H9 (cell line): ENCODE measurements at regions not wholly inside any gene's neighbourhood (a gene's known extent, or its start where the extent isn't known, plus 50 kb on each side); places are given as distances from the start of the nearest gene placed in this dataset.

ENCODE experiments used
- DNase-seq: peaks from one replicate; pipeline ENCODE4 v3.0.0-alpha.2; 2017
- H2AFZ ChIP-seq: one replicate; pipeline ENCODE4 v1.6.1; 2013; ENCODE audit warnings: mild to moderate bottlenecking, low read length, control low read depth, moderate library complexity
- H2AK5ac ChIP-seq: 2 replicates; pipeline ENCODE4 v1.6.1; 2013; ENCODE audit warnings: low read length, control low read depth, mixed read lengths; ENCODE audit not compliant: insufficient read length
- H2BK120ac ChIP-seq: one replicate; pipeline ENCODE4 v1.6.1; 2013; ENCODE audit warnings: low read depth, mild to moderate bottlenecking, low read length, control low read depth, inconsistent platforms; ENCODE audit not compliant: poor library complexity, severe bottlenecking
- H2BK12ac ChIP-seq: 2 replicates; pipeline ENCODE4 v1.6.1; 2013; ENCODE audit warnings: low read length, control low read depth, mixed read lengths, low read depth; ENCODE audit not compliant: insufficient read length
- H2BK15ac ChIP-seq: 2 replicates; pipeline ENCODE4 v1.6.1; 2013; ENCODE audit warnings: low read depth, low read length, control low read depth
- H2BK20ac ChIP-seq: one replicate; pipeline ENCODE4 v1.6.1; 2013; ENCODE audit warnings: low read depth, mild to moderate bottlenecking, low read length, control low read depth, inconsistent platforms; ENCODE audit not compliant: poor library complexity, severe bottlenecking
- H2BK5ac ChIP-seq: 2 replicates; pipeline ENCODE4 v1.6.1; 2013; ENCODE audit warnings: low read length, control low read depth, mixed read lengths; ENCODE audit not compliant: insufficient read length
- H3K14ac ChIP-seq: 2 replicates; pipeline ENCODE4 v1.6.1; 2013; ENCODE audit warnings: low read length, control low read depth; ENCODE audit not compliant: insufficient read depth
- H3K18ac ChIP-seq: 2 replicates; pipeline ENCODE4 v1.6.1; 2013; ENCODE audit warnings: low read depth, mild to moderate bottlenecking, mixed read lengths, low read length, control low read depth; ENCODE audit not compliant: insufficient read length
- H3K23ac ChIP-seq: 2 replicates; pipeline ENCODE4 v1.6.1; 2013; ENCODE audit warnings: low read length, control low read depth, mixed read lengths, low read depth; ENCODE audit not compliant: insufficient read length
- H3K23me2 ChIP-seq: 2 replicates; pipeline ENCODE4 v1.6.1; 2013; ENCODE audit warnings: low read depth, mild to moderate bottlenecking, mixed read lengths, low read length, control low read depth; ENCODE audit not compliant: insufficient read length, poor library complexity, severe bottlenecking
- H3K27ac ChIP-seq: 2 replicates; pipeline ENCODE4 v1.5.1; 2013; ENCODE audit warnings: low read length, control low read depth, mixed read lengths, low read depth; ENCODE audit not compliant: insufficient read length
- H3K27me3 ChIP-seq: 2 replicates; pipeline ENCODE4 v1.6.1; 2013; ENCODE audit warnings: low read length, control low read depth, inconsistent platforms; ENCODE audit not compliant: insufficient read depth
- H3K4ac ChIP-seq: 2 replicates; pipeline ENCODE4 v1.6.1; 2013; ENCODE audit warnings: low read depth, mild to moderate bottlenecking, control low read depth, inconsistent platforms, low read length, moderate library complexity
- H3K4me1 ChIP-seq: 2 replicates; pipeline ENCODE4 v1.6.1; 2013; ENCODE audit warnings: low read length, control low read depth, inconsistent platforms; ENCODE audit not compliant: insufficient read depth
- H3K4me2 ChIP-seq: 2 replicates; pipeline ENCODE4 v1.6.1; 2013; ENCODE audit warnings: low read length, control low read depth, mixed read lengths; ENCODE audit not compliant: insufficient read length, insufficient read depth
- H3K56ac ChIP-seq: 2 replicates; pipeline ENCODE4 v1.6.1; 2013; ENCODE audit warnings: low read depth, mild to moderate bottlenecking, mixed read lengths, low read length, control low read depth; ENCODE audit not compliant: insufficient read length
- H3K79me1 ChIP-seq: 2 replicates; pipeline ENCODE4 v1.6.1; 2013; ENCODE audit warnings: low read depth, mild to moderate bottlenecking, moderate library complexity, low read length, control low read depth, inconsistent platforms; ENCODE audit not compliant: insufficient read depth, poor library complexity, severe bottlenecking
- H3K79me2 ChIP-seq: 2 replicates; pipeline ENCODE4 v1.6.1; 2013; ENCODE audit warnings: low read length, control low read depth, inconsistent platforms; ENCODE audit not compliant: insufficient read depth
- H3K9ac ChIP-seq: 2 replicates; pipeline ENCODE4 v1.6.1; 2013; ENCODE audit warnings: low read length, control low read depth, mixed read lengths; ENCODE audit not compliant: insufficient read length; ENCODE audit errors: extremely low read depth
- H3K9me3 ChIP-seq: one replicate; pipeline ENCODE4 v1.6.1; 2013; ENCODE audit warnings: low read depth, low read length, inconsistent platforms; ENCODE audit not compliant: control insufficient read depth
- H3T11ph ChIP-seq: one replicate; pipeline ENCODE4 v1.6.1; 2013; ENCODE audit warnings: mild to moderate bottlenecking, low read length, control low read depth, inconsistent platforms
- H4K20me1 ChIP-seq: one replicate; pipeline ENCODE4 v1.6.1; 2013; ENCODE audit not compliant: control insufficient read depth, insufficient read length, insufficient read depth
- H4K5ac ChIP-seq: 2 replicates; pipeline ENCODE4 v1.6.1; 2013; ENCODE audit warnings: low read depth, mild to moderate bottlenecking, mixed read lengths, low read length, control low read depth; ENCODE audit not compliant: insufficient read length
- H4K8ac ChIP-seq: replicated peaks from 2 replicates; pipeline ENCODE4 v1.6.1; 2013; ENCODE audit warnings: low read length, control low read depth, mixed read lengths, low read depth; ENCODE audit not compliant: insufficient read length
- H4K91ac ChIP-seq: 2 replicates; pipeline ENCODE4 v1.6.1; 2013; ENCODE audit warnings: low read depth, mild to moderate bottlenecking, moderate library complexity, mixed read lengths, low read length, control low read depth; ENCODE audit not compliant: insufficient read length
- H3K27ac Mint-ChIP-seq, 3 experiments: 2 replicates in 2 of 3; 3 replicates in 1 of 3; pipeline ENCODE4 v1.8.0; 2020 to 2021; ENCODE audit warnings: mixed read lengths in 3 of 3, mild to moderate bottlenecking in 1 of 3, moderate library complexity in 1 of 3
- H3K27me3 Mint-ChIP-seq: 2 replicates; pipeline ENCODE4 v1.8.0; 2021; ENCODE audit warnings: low read depth, mild to moderate bottlenecking, moderate library complexity, mixed read lengths
- H3K36me3 Mint-ChIP-seq, 3 experiments: 2 replicates in 2 of 3; 3 replicates in 1 of 3; pipeline ENCODE4 v1.8.0; 2020 to 2021; ENCODE audit warnings: low read depth in 3 of 3, mixed read lengths in 3 of 3; ENCODE audit not compliant: insufficient read depth in 1 of 3
- H3K4me1 Mint-ChIP-seq, 2 experiments: 2 replicates each; pipeline ENCODE4 v1.8.0; 2020; ENCODE audit warnings: mixed read lengths in 2 of 2
- H3K4me3 Mint-ChIP-seq, 2 experiments: 2 replicates in 1 of 2; 3 replicates in 1 of 2; pipeline ENCODE4 v1.8.0; 2020 to 2021; ENCODE audit warnings: mild to moderate bottlenecking in 2 of 2, mixed read lengths in 2 of 2, moderate library complexity in 1 of 2
- H3K9me3 Mint-ChIP-seq, 2 experiments: 2 replicates in 1 of 2; 3 replicates in 1 of 2; pipeline ENCODE4 v1.8.0; 2020; ENCODE audit warnings: mild to moderate bottlenecking in 2 of 2, mixed read lengths in 2 of 2, moderate library complexity in 1 of 2
- CTCF ChIP-seq: fragments of 200-600 bp; sonication (generic); conservative IDR thresholded peaks from 3 replicates; pipeline ENCODE4 v1.8.0; 2021; ENCODE audit warnings: antibody characterized with exemption, mild to moderate bottlenecking
- WGBS: extraction: QIAGEN DNeasy Blood & Tissue Kit; methylation state at CpG from one replicate; pipeline ENCODE4 v1.1.7; 2013; ENCODE audit warnings: missing lambda C conversion rate, low lambda C conversion rate, mixed read lengths; ENCODE audit not compliant: insufficient read length; ENCODE audit errors: extremely low coverage; 5-methylcytosine and 5-hydroxymethylcytosine counted together

DNA sequence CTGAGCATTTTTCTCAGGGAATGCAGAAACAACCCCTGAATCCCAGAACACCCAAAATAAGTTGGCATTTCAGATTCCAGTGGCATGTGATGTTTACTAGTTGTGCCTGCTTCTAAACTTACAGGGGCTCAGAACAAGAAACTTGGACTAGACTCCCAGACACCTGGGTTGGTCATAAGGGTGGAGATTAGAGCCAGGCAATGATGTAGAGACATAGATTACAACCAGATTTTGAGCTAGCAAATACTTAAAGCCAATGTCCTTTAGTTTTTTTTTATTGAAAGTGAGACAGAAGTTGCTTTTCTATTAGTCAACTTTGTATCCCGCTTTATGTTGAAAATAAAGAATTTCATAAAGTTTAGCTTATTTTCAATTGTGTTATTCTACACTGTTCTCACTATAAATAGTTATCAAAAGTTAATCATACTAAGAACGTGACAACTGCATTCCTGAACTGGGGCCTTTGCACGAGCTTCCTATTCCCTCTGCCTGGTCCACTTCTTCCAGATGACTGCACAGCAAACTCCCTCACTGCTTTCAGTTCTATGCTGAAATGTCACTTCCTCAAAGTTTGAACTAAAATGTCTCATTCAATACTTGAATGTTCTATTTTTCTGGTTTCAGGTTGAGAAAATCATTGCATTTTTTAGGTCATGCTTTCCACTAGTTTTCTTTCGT lies 224.7 kb upstream of the PPP1R2C start:
- no peak overlapping the region for H3K56ac ChIP-seq
- H3K9ac ChIP-seq, result no peak overlapping the region
- WGBS, result no CpG with 5 or more reads among the region's 4 CpGs
- H2BK12ac ChIP-seq, result no peak overlapping the region
- no peak overlapping the region for H3K27ac ChIP-seq
- H2BK120ac ChIP-seq, result no peak overlapping the region
- no peaks in the 10 kb centered on the region for H3K9me3 ChIP-seq
- H3K79me1 ChIP-seq, result no peaks in the 10 kb centered on the region
- H3K18ac ChIP-seq, result no peak overlapping the region
- H3K14ac ChIP-seq, result no peak overlapping the region
- no peak overlapping the region for H4K5ac ChIP-seq
- no peaks in the 10 kb centered on the region for H3K27me3 ChIP-seq
- Mint-ChIP-seq H3K36me3 (peaks cover 6 to 14% (median 14%) of the 10 kb centered on the region in 3 experiments), H3K27ac (peak overlapping the region in 1 of 3 experiments; percentile 49; a peak in 2 of 7 replicates), H3K27me3 (no peaks in the 10 kb centered on the region), H3K4me3 (no peak overlapping the region), H3K4me1 (peaks cover 26 to 27% of the 10 kb centered on the region in 2 experiments), H3K9me3 (peaks cover 6 to 36% of the 10 kb centered on the region in 2 experiments)
- no peak for DNase-seq
- H3K23me2 ChIP-seq, result no peaks in the 10 kb centered on the region
- peaks cover 3% of the 10 kb centered on the region; the same call in 1 of the 2 replicates for H3K4me1 ChIP-seq
- no peak overlapping the region for H2BK5ac ChIP-seq
- no peak overlapping the region for H3K4me2 ChIP-seq
- no peaks in the 10 kb centered on the region for H3K79me2 ChIP-seq
- no peak overlapping the region for H2BK20ac ChIP-seq
- no peaks in the 10 kb centered on the region for H4K20me1 ChIP-seq
- H2AK5ac ChIP-seq, result no peak overlapping the region
- H3K23ac ChIP-seq, result no peak overlapping the region
- no peak overlapping the region for H4K8ac ChIP-seq
- H3T11ph ChIP-seq, result no peak overlapping the region
- no peak overlapping the region for H2BK15ac ChIP-seq
- no peak overlapping the region for H3K4ac ChIP-seq
- H2AFZ ChIP-seq, result no peak overlapping the region
- H4K91ac ChIP-seq, result no peak overlapping the region
- no peak for TF ChIP-seq CTCF
